ENCODE measurements at regions not wholly inside any gene's neighbourhood (a gene's known extent, or its start where the extent isn't known, plus 50 kb on each side); places are given as distances from the start of the nearest gene placed in this dataset.

- dilution Hi-C loops (cut with MboI; ENCODE audit: extremely low pct_ligation_motif_present, low sequenced_read_pairs): no loop called here
- POLR2A ChIA-PET: no interaction called here
- H3K9ac ChIP-seq (replicated peaks; ENCODE audit: extremely low read depth, insufficient read depth, low read length): no peak overlapping the region
- BruUV-seq (replicated peaks): no TSS peak
- H3K9me1 ChIP-seq (replicated peaks; ENCODE audit: control insufficient read depth, extremely low read depth, insufficient read depth, low read length): no peaks in the 10 kb centered on the region
- peaks cover 2 to 11% of the 10 kb centered on the region in 2 experiments for H3K27me3 ChIP-seq (ENCODE audit: control insufficient read depth in 2 of 2, insufficient read depth in 2 of 2, low read length in 2 of 2)
- CTCF ChIA-PET: no interaction called here
- no peaks in the 10 kb centered on the region for H3K4me1 ChIP-seq (ENCODE audit: control insufficient read depth, extremely low read depth, insufficient read depth, low read length)
- no peak overlapping the region for H3K4me3 ChIP-seq (replicated peaks in 1 of 3; ENCODE audit: insufficient read depth in 1 of 3, low read depth in 1 of 3, low read length in 3 of 3)
- H3K4me2 ChIP-seq (ENCODE audit: insufficient read depth, low read length): no peak overlapping the region
- FAIRE-seq: no peak
- no peak overlapping the region for H2AFZ ChIP-seq (ENCODE audit: low read depth, low read length)
- no peak overlapping the region for H3K27ac ChIP-seq (ENCODE audit: insufficient read depth, low read depth, low read length)
- DNase-seq (ENCODE audit: low read depth, low spot score): no peak
- TF ChIP-seq FOS (IDR thresholded peaks at IDR 0.05; ENCODE audit: borderline replicate concordance, insufficient read depth, low read length) (no peak), POLR2A (IDR thresholded peaks at IDR 0.05; ENCODE audit: low read depth, low read length) (no peak), POLR2AphosphoS5 (IDR thresholded peaks at IDR 0.05; ENCODE audit: insufficient read depth, low read depth, low read length) (no peak), JUN (IDR thresholded peaks at IDR 0.05; ENCODE audit: borderline replicate concordance, insufficient read depth, insufficient read length, low read depth) (no peak), GATA2 (IDR thresholded peaks at IDR 0.05; ENCODE audit: insufficient read depth, insufficient read length, low read depth, low read length) (no peak), EZH2 (IDR thresholded peaks at IDR 0.05; ENCODE audit: borderline replicate concordance, low read depth, low read length, severe bottlenecking) (no peak), CTCF (IDR thresholded peaks at IDR 0.05; ENCODE audit: extremely low read depth in 1 of 2, insufficient read depth in 1 of 2, low read depth in 1 of 2, low read length in 2 of 2) (no peak), MYC (IDR thresholded peaks at IDR 0.05; ENCODE audit: low read depth, low read length) (no peak), MAX (IDR thresholded peaks at IDR 0.05; ENCODE audit: insufficient read depth, insufficient read length) (no peak)
- no peaks in the 10 kb centered on the region for H3K36me3 ChIP-seq (ENCODE audit: control insufficient read depth in 2 of 2, extremely low read depth in 1 of 2, insufficient read depth in 2 of 2, low read length in 2 of 2)
- no peaks in the 10 kb centered on the region for H3K9me3 ChIP-seq (replicated peaks; ENCODE audit: control insufficient read depth, insufficient read depth, low read length)
- intact Hi-C loops (cut with micrococcal nuclease): no loop called here
- no peaks in the 10 kb centered on the region for H3K79me2 ChIP-seq (ENCODE audit: control insufficient read depth, insufficient read depth, low read length)
- no peaks in the 10 kb centered on the region for H4K20me1 ChIP-seq (replicated peaks; ENCODE audit: control insufficient read depth, extremely low read depth, insufficient read depth, low read length)
These were observed 55.2 kb upstream of the PHF21A start for GRCh38 chr11:46176421-46176820.

Data from endothelial cell of umbilical vein (primary cell).